Neural crest cell (in vitro differentiated cells): ENCODE measurements at regions not wholly inside any gene's neighbourhood (a gene's known extent, or its start where the extent isn't known, plus 50 kb on each side); places are given as distances from the start of the nearest gene placed in this dataset.
"Not testable (repeated sequence)": the region's sequence is repeated elsewhere in the genome, so short reads cannot be mapped to it uniquely, and the experiment has no call there.

Source experiments
- DNase-seq: peaks from one replicate; pipeline ENCODE4 v3.0.0; 2021; ENCODE audit warnings: low read depth, mixed read lengths, low spot score
- H3K27ac Mint-ChIP-seq: one replicate; pipeline ENCODE4 v1.8.0; 2021; ENCODE audit warnings: mild to moderate bottlenecking, mixed read lengths; ENCODE audit not compliant: unreplicated experiment
- H3K27me3 Mint-ChIP-seq: 2 replicates; pipeline ENCODE4 v1.8.0; 2021; ENCODE audit warnings: low read depth, mild to moderate bottlenecking, mixed read lengths
- H3K36me3 Mint-ChIP-seq: 2 replicates; pipeline ENCODE4 v1.8.0; 2021; ENCODE audit warnings: low read depth, mild to moderate bottlenecking, mixed read lengths
- H3K4me1 Mint-ChIP-seq: 2 replicates; pipeline ENCODE4 v1.8.0; 2021; ENCODE audit warnings: mixed read lengths
- H3K4me3 Mint-ChIP-seq: one replicate; pipeline ENCODE4 v1.8.0; 2021; ENCODE audit warnings: mild to moderate bottlenecking, mixed read lengths
- H3K9me3 Mint-ChIP-seq: 2 replicates; pipeline ENCODE4 v1.8.0; 2021; ENCODE audit warnings: mixed read lengths
- TF ChIP-seq, protein P1 (sequence below): fragments of 200-600 bp; sonication (generic); conservative IDR thresholded peaks from 2 replicates; pipeline ENCODE4 v1.5.0; 2021; ENCODE audit warnings: antibody characterized with exemption, mild to moderate bottlenecking

- no peaks in the 10 kb centered on the region for H3K4me1 Mint-ChIP-seq
- H3K9me3 Mint-ChIP-seq, result peaks cover 11% of the 10 kb centered on the region
- no peak overlapping the region for H3K27ac Mint-ChIP-seq
- no peaks in the 10 kb centered on the region for H3K36me3 Mint-ChIP-seq
- TF ChIP-seq, protein P1, sequence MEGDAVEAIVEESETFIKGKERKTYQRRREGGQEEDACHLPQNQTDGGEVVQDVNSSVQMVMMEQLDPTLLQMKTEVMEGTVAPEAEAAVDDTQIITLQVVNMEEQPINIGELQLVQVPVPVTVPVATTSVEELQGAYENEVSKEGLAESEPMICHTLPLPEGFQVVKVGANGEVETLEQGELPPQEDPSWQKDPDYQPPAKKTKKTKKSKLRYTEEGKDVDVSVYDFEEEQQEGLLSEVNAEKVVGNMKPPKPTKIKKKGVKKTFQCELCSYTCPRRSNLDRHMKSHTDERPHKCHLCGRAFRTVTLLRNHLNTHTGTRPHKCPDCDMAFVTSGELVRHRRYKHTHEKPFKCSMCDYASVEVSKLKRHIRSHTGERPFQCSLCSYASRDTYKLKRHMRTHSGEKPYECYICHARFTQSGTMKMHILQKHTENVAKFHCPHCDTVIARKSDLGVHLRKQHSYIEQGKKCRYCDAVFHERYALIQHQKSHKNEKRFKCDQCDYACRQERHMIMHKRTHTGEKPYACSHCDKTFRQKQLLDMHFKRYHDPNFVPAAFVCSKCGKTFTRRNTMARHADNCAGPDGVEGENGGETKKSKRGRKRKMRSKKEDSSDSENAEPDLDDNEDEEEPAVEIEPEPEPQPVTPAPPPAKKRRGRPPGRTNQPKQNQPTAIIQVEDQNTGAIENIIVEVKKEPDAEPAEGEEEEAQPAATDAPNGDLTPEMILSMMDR, result no peak
- H3K4me3 Mint-ChIP-seq, result no peak overlapping the region
- no peak for DNase-seq
- no peaks in the 10 kb centered on the region for H3K27me3 Mint-ChIP-seq
Observed at GRCh38 chr2:160568856-160569255, 75.2 kb upstream of the RBMS1 start.

GRCh38 chr2:160570376-160570775 is 76.8 kb upstream of the RBMS1 start:
- DNase-seq, result no peak
- Mint-ChIP-seq H3K4me1 (no peaks in the 10 kb centered on the region), H3K27me3 (no peaks in the 10 kb centered on the region), H3K9me3 (peaks cover 11% of the 10 kb centered on the region), H3K36me3 (no peaks in the 10 kb centered on the region), H3K27ac (no peak overlapping the region), H3K4me3 (no peak overlapping the region)
- TF ChIP-seq, protein P1, result no peak

GRCh38 chr2:160574468-160575140 is 81.0 kb upstream of the RBMS1 start:
- Mint-ChIP-seq H3K27me3 (no peaks in the 10 kb centered on the region), H3K4me3 (no peak overlapping the region), H3K27ac (no peak overlapping the region), H3K4me1 (no peaks in the 10 kb centered on the region), H3K36me3 (no peaks in the 10 kb centered on the region), H3K9me3 (peaks cover 14% of the 10 kb centered on the region)
- DNase-seq, result no peak
- TF ChIP-seq, protein P1, result no peak

GRCh38 chr2:160575368-160575767 is 81.8 kb upstream of the RBMS1 start:
- Mint-ChIP-seq H3K4me3 (no peak overlapping the region), H3K27me3 (no peaks in the 10 kb centered on the region), H3K27ac (no peak overlapping the region), H3K4me1 (no peaks in the 10 kb centered on the region), H3K36me3 (no peaks in the 10 kb centered on the region), H3K9me3 (peaks cover 14% of the 10 kb centered on the region)
- DNase-seq, result no peak
- TF ChIP-seq, protein P1, result no peak

DNA sequence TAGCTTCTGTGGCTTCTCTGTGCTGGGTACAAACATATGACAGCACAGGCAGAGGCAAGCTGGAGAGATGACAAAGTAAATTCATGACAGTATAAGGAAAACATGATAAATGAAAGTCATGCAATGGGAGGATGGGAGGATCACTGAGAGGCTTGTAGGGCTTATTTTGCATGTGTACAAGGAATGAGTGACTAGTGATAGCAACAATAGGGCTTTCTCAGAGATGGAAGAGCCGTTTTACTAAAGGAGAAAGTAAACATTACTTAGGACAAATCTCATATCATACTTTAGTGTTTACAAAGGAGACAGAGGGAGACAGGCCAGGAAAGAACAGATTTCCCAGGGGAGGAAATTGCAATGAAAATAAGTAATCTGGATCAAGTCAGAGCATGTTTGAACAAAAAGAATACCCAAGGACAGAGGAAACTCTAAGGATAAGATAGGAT is 82.5 kb upstream of the RBMS1 start:
- H3K4me1 Mint-ChIP-seq, result no peaks in the 10 kb centered on the region
- H3K9me3 Mint-ChIP-seq, result peaks cover 14% of the 10 kb centered on the region
- no peaks in the 10 kb centered on the region for H3K27me3 Mint-ChIP-seq
- no peaks in the 10 kb centered on the region for H3K36me3 Mint-ChIP-seq
- DNase-seq, result no peak
- H3K4me3 Mint-ChIP-seq, result no peak overlapping the region
- TF ChIP-seq, protein P1, result no peak
- no peak overlapping the region for H3K27ac Mint-ChIP-seq

GRCh38 chr2:160577081-160577480 is 83.5 kb upstream of the RBMS1 start:
- H3K4me3 Mint-ChIP-seq, H3K27ac Mint-ChIP-seq, H3K27me3 Mint-ChIP-seq, H3K36me3 Mint-ChIP-seq, H3K9me3 Mint-ChIP-seq, H3K4me1 Mint-ChIP-seq, DNase-seq: not testable (repeated sequence)
